Natural killer cell treated with Interleukin-12 subunit alpha and Interleukin-12 subunit beta and Interleukin-15 and Interleukin-18, amount 100 ng/mL, for 72 hours (primary cell): ENCODE measurements at regions not wholly inside any gene's neighbourhood (a gene's known extent, or its start where the extent isn't known, plus 50 kb on each side); places are given as distances from the start of the nearest gene placed in this dataset.

ENCODE experiments used
- ATAC-seq, 2 donors: fragments of 150-1000 bp; cut with Tn5 transposase in 1 of 2; sonication (Bioruptor Pico), chemical (Tn5 transposase) in 1 of 2; 2 replicates each; pipeline ENCODE4 v1.10.0; 2021
- DNase-seq: peaks from one replicate; pipeline ENCODE4 v3.0.0; 2022; ENCODE audit warnings: low spot score
- H3K27ac Mint-ChIP-seq, 2 donors: 1 replicate in 1 of 2; 2 replicates in 1 of 2; pipeline ENCODE4 v1.8.0; 2022; ENCODE audit warnings: mixed read lengths in 2 of 2, mild to moderate bottlenecking in 1 of 2, moderate library complexity in 1 of 2
- H3K27me3 Mint-ChIP-seq, 2 donors: 1 replicate in 1 of 2; 2 replicates in 1 of 2; pipeline ENCODE4 v1.8.0; 2022; ENCODE audit warnings: mixed read lengths in 2 of 2
- H3K36me3 Mint-ChIP-seq: one replicate; pipeline ENCODE4 v1.8.0; 2022; ENCODE audit warnings: mixed read lengths
- H3K4me1 Mint-ChIP-seq, 2 donors: 1 replicate in 1 of 2; 2 replicates in 1 of 2; pipeline ENCODE4 v1.8.0; 2022; ENCODE audit warnings: low read depth in 2 of 2, mixed read lengths in 2 of 2, mild to moderate bottlenecking in 1 of 2
- H3K4me3 Mint-ChIP-seq: one replicate; pipeline ENCODE4 v1.8.0; 2022; ENCODE audit warnings: mixed read lengths
- H3K9me3 Mint-ChIP-seq: 2 replicates; pipeline ENCODE4 v1.8.0; 2022; ENCODE audit warnings: mixed read lengths

DNA sequence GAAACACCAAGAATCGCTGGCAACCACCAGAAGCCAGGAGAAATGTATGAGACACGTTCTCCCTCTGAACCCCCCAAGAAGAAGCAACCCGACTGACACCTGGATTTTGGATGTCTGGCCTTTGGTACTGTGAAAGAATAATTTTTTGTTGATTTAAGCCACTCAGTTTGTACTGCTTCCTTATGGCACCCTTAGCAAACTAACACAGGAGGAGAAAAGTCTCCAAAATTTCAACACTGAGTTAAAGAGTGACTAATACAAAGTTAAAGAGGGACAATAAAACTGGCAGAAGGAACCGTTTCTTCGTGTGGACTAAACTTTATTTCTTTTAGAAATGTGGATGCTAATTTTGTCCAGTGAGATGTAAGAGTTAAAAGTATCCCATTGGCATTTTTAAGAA lies 660.9 kb upstream of the LINC00305 start:
- H3K9me3 Mint-ChIP-seq = peaks cover 25% of the 10 kb centered on the region
- no peaks in the 10 kb centered on the region for H3K4me1 Mint-ChIP-seq
- no peak overlapping the region for H3K4me3 Mint-ChIP-seq
- no peak for DNase-seq
- H3K27me3 Mint-ChIP-seq = no peaks in the 10 kb centered on the region
- H3K27ac Mint-ChIP-seq = no peak overlapping the region
- ATAC-seq = no peak
- H3K36me3 Mint-ChIP-seq = peaks cover 20% of the 10 kb centered on the region

DNA sequence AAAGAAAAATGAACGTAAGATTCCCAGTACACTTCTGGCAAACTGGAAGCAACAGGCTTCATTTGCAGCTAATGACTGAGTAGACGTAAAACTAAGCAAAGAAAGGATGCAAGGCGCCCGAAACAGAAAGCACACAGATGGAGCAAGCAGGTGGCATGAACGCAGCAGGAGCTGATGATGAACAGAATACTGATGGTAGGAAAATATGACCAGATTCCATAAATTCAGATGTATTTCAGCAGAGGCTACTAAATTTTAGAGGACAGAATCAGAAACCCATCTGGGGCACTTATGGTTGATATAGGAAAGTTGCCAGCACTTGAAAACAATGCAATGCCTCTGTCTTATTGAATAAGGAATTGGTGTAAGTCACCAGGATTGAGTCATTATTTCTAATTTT lies 658.7 kb upstream of the LINC00305 start:
- ATAC-seq = no peak

DNA sequence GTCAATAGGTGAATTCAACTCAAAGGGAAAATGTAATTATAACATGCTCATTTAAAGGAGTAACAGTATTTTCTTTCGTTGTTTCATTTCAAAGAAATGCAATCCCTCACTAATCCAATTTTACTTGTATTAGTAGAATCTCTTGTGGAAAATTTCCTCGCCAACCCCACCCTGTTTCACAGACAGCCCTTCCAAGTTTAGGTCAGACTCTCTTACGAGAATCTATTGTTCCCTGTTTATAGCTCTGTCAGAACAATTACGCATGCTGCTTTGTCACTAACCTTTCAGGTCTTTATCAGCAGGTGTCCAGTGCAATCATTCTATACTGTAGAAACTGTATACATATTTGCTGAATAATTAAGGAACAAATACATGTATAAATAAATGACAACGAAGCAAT lies 657.8 kb upstream of the LINC00305 start:
- Mint-ChIP-seq H3K4me1 (no peaks in the 10 kb centered on the region), H3K4me3 (no peak overlapping the region), H3K27me3 (no peaks in the 10 kb centered on the region), H3K36me3 (peaks cover 11% of the 10 kb centered on the region), H3K9me3 (peaks cover 16% of the 10 kb centered on the region), H3K27ac (no peak overlapping the region)
- ATAC-seq = no peak
- no peak for DNase-seq

More for the DNA sequence above, 658.7 kb upstream of the LINC00305 start:
- Mint-ChIP-seq H3K4me1 (no peaks in the 10 kb centered on the region), H3K4me3 (no peak overlapping the region), H3K27me3 (no peaks in the 10 kb centered on the region), H3K36me3 (peaks cover 11% of the 10 kb centered on the region), H3K27ac (no peak overlapping the region), H3K9me3 (peaks cover 16% of the 10 kb centered on the region)
- no peak for DNase-seq

DNA sequence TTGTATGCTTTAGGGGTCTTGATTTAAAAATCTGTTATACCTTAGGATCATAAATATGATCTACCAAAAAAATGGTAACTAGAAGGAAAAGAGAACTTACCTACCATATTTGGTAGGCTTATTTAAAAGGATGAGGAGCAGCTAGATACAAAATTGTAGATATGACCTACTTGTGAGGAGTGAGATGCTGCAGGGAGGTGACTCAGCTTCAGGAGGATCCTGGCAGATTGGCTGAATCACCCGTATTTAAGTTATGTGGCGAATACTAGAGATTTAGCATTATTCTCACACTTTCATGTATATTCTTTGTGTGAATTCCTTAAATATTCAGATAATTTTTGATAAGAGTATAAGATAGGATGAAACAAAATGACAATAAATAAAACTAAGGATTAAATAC lies 657.3 kb upstream of the LINC00305 start:
- no peaks in the 10 kb centered on the region for H3K27me3 Mint-ChIP-seq
- no peak overlapping the region for H3K4me3 Mint-ChIP-seq
- H3K4me1 Mint-ChIP-seq = no peaks in the 10 kb centered on the region
- DNase-seq (no peak), ATAC-seq (no peak)
- H3K27ac Mint-ChIP-seq = no peak overlapping the region
- peaks cover 11% of the 10 kb centered on the region for H3K36me3 Mint-ChIP-seq
- peaks cover 14% of the 10 kb centered on the region for H3K9me3 Mint-ChIP-seq

DNA sequence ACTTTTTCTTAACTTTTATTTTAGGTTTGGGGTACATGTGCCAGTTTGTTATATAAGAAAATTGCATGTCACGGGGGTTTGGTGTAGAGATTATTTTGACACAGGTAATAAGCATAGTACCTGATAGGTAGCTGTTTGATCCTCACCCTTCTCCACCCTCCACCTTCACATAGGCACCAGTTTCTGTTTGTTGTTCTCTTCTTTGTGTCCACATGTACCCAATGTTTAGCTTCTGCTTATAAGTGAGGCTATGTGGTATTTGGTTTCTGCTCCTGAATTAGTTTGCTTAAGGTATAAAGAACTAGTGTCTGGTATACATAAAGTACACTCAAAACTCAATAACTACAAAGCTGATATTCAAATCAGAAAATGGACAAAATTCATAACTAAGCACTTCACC lies 654.6 kb upstream of the LINC00305 start:
- Mint-ChIP-seq H3K4me3 (no peak overlapping the region), H3K9me3 (peaks cover 13% of the 10 kb centered on the region), H3K27ac (no peak overlapping the region), H3K4me1 (no peaks in the 10 kb centered on the region), H3K36me3 (no peaks in the 10 kb centered on the region), H3K27me3 (no peaks in the 10 kb centered on the region)
- DNase-seq (no peak), ATAC-seq (no peak)

DNA sequence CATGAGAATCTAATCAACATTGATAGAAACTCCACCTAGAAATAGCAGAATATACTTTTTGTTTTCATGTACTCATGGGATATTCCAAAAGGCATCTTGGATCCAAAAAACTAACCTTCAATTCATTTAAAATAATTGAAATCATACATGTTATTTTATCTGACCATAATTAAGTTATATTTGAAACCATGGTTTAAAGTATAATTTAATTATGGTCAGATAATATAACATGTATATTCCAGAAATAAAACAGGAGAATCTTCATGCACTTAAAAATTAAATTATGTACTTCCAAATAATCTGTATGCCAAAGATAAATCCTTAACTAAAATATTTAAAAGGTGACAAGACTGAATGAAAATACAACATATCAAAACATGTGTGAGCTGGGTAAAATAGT lies 651.3 kb upstream of the LINC00305 start:
- no peak for ATAC-seq
- Mint-ChIP-seq H3K4me1 (no peaks in the 10 kb centered on the region), H3K4me3 (no peak overlapping the region), H3K27me3 (no peaks in the 10 kb centered on the region), H3K36me3 (peaks cover 5% of the 10 kb centered on the region), H3K27ac (no peak overlapping the region), H3K9me3 (peaks cover 13% of the 10 kb centered on the region)
- DNase-seq = no peak

DNA sequence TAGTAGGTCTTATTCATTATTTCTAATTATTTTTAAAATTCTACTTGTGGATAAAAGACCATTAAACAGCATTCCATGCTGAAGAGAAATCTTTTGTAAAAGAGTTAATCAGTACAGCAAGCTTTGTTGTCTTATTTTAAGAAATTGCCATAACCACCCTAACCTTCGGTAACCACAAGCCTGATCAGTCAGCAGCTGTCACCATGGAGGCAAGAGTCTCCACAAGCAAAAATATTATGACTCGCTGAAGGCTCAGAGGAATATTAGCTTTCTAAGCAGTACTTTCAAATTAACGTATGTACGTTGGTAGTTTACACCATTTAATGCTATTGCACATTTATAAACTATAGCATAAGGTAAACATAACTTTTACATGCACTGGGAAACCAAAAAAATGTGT lies 650.5 kb upstream of the LINC00305 start:
- DNase-seq (no peak), ATAC-seq (no peak)
- H3K4me1 Mint-ChIP-seq = no peaks in the 10 kb centered on the region
- peaks cover 5% of the 10 kb centered on the region for H3K36me3 Mint-ChIP-seq
- H3K27me3 Mint-ChIP-seq = no peaks in the 10 kb centered on the region
- peaks cover 14% of the 10 kb centered on the region for H3K9me3 Mint-ChIP-seq
- H3K27ac Mint-ChIP-seq = no peak overlapping the region
- H3K4me3 Mint-ChIP-seq = no peak overlapping the region

DNA sequence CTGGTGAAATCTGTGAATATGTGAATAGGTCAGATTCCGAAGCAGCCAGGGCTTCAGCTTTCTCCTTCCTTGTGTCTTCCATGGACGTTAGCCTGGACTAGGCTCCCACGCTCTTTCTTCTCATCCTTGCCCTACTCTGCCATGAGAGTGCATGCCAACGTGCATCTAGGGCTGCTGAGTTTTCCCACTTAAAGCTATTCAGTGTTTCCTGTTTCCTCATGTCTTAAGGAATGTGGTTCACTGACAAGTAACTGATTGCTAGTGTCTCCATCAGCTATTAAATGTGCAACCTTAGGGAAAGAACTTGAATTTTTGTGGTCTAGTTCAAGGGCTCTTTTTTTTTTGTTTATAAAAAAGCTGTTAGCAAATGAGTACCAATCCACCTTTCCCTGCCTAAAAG lies 642.3 kb upstream of the LINC00305 start:
- Mint-ChIP-seq H3K27me3 (no peaks in the 10 kb centered on the region), H3K27ac (no peak overlapping the region)

DNA sequence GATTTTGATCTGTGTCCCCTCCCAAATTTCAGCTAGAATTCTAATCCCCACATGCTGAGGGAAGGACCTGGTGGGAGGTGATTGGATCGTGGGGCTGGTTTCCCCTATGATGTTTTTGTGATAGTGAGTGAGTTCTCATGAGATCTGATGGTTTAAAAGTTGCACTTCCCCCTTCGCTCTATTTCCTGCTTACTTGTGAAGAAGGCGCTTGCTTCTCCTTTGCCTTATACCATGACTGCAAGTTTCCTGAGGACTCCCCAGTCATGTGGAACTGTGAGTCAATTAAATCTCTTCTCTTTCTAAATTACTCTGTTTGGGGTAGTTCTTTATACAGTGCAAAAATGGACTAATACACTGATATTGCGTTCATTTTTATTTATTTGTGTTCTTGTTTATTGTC lies 636.8 kb upstream of the LINC00305 start:
- DNase-seq = no peak
- H3K36me3 Mint-ChIP-seq = no peaks in the 10 kb centered on the region
- no peaks in the 10 kb centered on the region for H3K4me1 Mint-ChIP-seq
- no peak overlapping the region for H3K27ac Mint-ChIP-seq
- H3K4me3 Mint-ChIP-seq = no peak overlapping the region
- H3K9me3 Mint-ChIP-seq = peaks cover 21% of the 10 kb centered on the region
- no peak for ATAC-seq
- H3K27me3 Mint-ChIP-seq = no peaks in the 10 kb centered on the region

More for the DNA sequence above, 642.3 kb upstream of the LINC00305 start:
- Mint-ChIP-seq H3K4me1 (no peaks in the 10 kb centered on the region), H3K9me3 (peaks cover 5% of the 10 kb centered on the region), H3K36me3 (peaks cover under 1% of the 10 kb centered on the region), H3K4me3 (no peak overlapping the region)
- DNase-seq (no peak), ATAC-seq (no peak)

DNA sequence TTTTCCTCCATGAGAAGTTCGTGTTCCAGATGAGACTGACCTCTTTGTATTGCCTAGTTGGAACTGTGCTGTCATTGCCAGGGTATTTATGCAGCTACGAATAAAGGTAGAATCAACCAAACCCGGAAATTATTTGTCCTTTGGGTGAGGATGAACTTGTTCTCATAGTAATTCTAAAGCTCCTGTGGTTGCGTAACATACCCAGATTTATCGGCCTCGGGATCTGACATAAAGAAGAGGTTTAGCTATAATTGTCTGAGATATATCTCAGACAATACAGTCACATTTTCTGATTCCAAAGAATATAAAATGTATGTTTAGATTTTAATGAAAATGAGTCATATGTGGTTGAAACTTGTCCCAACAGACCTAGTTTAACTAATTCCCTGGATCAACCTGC lies 628.7 kb upstream of the LINC00305 start:
- Mint-ChIP-seq H3K27me3 (no peaks in the 10 kb centered on the region), H3K27ac (no peak overlapping the region), H3K36me3 (no peaks in the 10 kb centered on the region), H3K9me3 (peaks cover 9% of the 10 kb centered on the region), H3K4me3 (no peak overlapping the region), H3K4me1 (no peaks in the 10 kb centered on the region)
- DNase-seq (no peak), ATAC-seq (no peak)

DNA sequence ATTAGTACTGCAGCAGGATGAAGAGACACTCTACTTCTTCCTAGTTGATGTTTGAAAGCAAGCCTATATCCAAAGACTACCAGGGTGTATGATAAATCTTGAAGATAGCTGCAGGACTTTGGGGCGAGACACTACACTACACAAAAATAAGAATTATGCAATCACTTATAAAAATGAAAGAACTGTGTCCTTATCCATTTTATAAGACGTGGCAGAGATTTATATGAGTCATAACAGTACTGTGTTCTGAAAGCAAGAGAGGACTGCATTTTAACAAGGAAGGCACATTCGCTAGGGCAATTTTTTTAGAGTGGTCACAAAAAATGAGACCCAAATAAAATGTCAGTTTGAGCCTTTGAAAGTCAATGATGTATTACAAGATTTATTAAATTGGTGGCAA lies 617.0 kb upstream of the LINC00305 start:
- H3K9me3 Mint-ChIP-seq = peaks cover 10% of the 10 kb centered on the region
- peaks cover 5% of the 10 kb centered on the region for H3K36me3 Mint-ChIP-seq
- no peak overlapping the region for H3K4me3 Mint-ChIP-seq
- no peak overlapping the region for H3K27ac Mint-ChIP-seq
- no peaks in the 10 kb centered on the region for H3K4me1 Mint-ChIP-seq
- no peaks in the 10 kb centered on the region for H3K27me3 Mint-ChIP-seq
- ATAC-seq (no peak), DNase-seq (no peak)

DNA sequence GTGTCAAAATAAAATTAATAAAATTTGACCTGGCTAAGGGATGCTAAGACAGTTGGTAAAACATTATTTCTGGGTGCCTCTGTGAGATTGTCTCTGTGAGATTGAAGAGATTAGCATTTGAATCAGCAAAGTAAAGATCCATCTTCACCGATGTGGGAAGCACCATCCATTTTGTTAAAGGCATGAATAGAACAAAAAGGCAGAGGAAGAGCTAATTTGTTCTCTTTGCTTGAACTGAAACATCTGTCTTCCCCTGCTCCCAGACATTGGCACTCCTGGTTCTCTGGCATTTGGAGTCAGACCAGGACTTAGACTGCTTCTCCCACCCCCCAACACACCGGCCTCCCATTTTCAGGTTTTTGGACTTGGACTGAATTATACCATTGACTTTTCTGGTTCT lies 603.8 kb upstream of the LINC00305 start:
- DNase-seq = no peak
- no peaks in the 10 kb centered on the region for H3K4me1 Mint-ChIP-seq
- peaks cover 16% of the 10 kb centered on the region for H3K9me3 Mint-ChIP-seq
- no peaks in the 10 kb centered on the region for H3K36me3 Mint-ChIP-seq
- no peak overlapping the region for H3K4me3 Mint-ChIP-seq
- no peaks in the 10 kb centered on the region for H3K27me3 Mint-ChIP-seq
- ATAC-seq = no peak
- no peak overlapping the region for H3K27ac Mint-ChIP-seq

DNA sequence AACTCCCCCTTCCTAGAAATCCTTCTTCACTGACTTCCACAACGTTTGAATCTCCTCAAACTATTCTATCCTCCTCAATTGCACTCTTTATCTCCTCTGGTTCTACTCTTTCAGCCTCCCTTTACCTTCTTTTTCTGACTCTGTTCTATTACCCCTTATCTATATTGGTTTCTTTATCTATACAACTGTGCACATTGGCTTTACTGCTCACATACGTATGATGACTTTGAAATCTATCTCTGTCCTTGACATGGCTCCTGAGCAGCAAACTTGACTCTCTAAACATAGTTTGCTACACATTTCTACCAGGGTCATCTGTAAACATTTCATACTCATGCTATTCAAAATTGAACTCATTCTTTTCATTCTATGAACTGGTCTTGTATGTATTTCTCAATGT lies 601.0 kb upstream of the LINC00305 start:
- no peak overlapping the region for H3K27ac Mint-ChIP-seq
- H3K27me3 Mint-ChIP-seq = no peaks in the 10 kb centered on the region
- H3K36me3 Mint-ChIP-seq = no peaks in the 10 kb centered on the region
- ATAC-seq (no peak), DNase-seq (no peak)
- H3K9me3 Mint-ChIP-seq = peaks cover 16% of the 10 kb centered on the region
- no peak overlapping the region for H3K4me3 Mint-ChIP-seq
- H3K4me1 Mint-ChIP-seq = no peaks in the 10 kb centered on the region

DNA sequence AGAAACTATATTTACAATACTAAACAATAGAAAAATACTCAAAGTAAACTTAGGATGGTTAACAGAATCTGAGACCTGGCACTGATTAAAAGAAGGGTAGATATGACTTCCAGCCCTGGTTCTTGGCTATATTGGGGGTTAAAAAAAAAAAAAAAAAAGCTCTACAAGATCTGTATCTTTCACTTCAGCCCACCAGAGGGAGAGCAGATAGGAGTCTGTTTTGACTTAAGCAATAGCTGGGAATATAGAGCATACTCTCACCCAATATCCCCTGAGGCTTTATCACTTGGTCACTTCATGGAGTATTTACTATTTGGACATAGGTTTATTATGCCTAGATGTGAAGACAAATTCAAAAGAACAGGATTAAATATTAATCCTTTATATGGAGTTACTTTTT lies 598.9 kb upstream of the LINC00305 start:
- Mint-ChIP-seq H3K27me3 (no peaks in the 10 kb centered on the region), H3K36me3 (no peaks in the 10 kb centered on the region)
- ATAC-seq = no peak

DNA sequence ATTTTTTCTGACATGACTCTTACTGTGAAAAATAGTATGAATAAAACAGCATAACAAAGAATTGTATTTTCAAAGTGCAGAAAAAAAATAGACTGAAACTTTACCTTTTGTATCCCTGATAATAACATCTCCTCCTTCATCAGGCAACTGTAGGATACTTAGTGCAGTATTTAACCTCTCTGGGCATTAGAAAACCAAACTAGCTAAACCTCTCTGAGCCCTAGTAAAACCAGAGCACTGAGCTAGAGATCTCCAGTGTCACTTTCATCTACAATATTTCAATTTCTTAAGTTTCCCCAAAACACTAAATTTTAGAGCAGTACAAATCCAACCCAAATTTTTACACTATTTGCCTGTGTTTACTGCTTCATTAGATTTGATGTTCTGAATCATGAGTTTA lies 594.0 kb upstream of the LINC00305 start:
- H3K4me3 Mint-ChIP-seq = no peak overlapping the region
- no peak for ATAC-seq

More for the DNA sequence above, 598.9 kb upstream of the LINC00305 start:
- no peak for DNase-seq
- H3K27ac Mint-ChIP-seq = no peak overlapping the region
- H3K4me3 Mint-ChIP-seq = no peak overlapping the region
- no peaks in the 10 kb centered on the region for H3K4me1 Mint-ChIP-seq
- H3K9me3 Mint-ChIP-seq = peaks cover 19% of the 10 kb centered on the region

More for the DNA sequence above, 594.0 kb upstream of the LINC00305 start:
- Mint-ChIP-seq H3K27ac (no peak overlapping the region), H3K36me3 (no peaks in the 10 kb centered on the region), H3K9me3 (peaks cover 6% of the 10 kb centered on the region), H3K27me3 (no peaks in the 10 kb centered on the region), H3K4me1 (no peaks in the 10 kb centered on the region)
- DNase-seq = no peak
